K562 (cell line): ENCODE measurements at regions not wholly inside any gene's neighbourhood (a gene's known extent, or its start where the extent isn't known, plus 50 kb on each side); places are given as distances from the start of the nearest gene placed in this dataset.

Experiments used
- CHD7 ChIP-seq: fragments of 200-600 bp; sonication (generic); IDR thresholded peaks from one replicate; pipeline ENCODE4 v1.6.1; 2012; ENCODE audit warnings: mild to moderate bottlenecking, low read depth, low read length, inconsistent platforms
- GABPB1 ChIP-seq: sonication (generic); formaldehyde crosslinking; IDR thresholded peaks from 2 replicates; pipeline ENCODE4 v1.8.0; 2022; ENCODE audit warnings: mild to moderate bottlenecking, missing genetic modification reagents
- NFE2L1 ChIP-seq: fragments of 450-650 bp; IDR thresholded peaks from 2 replicates; pipeline ENCODE4 v1.6.1; 2016; ENCODE audit warnings: missing genetic modification characterization, low read depth, mild to moderate bottlenecking, missing compliant biosample characterization, moderate library complexity, borderline replicate concordance
- TBP ChIP-seq: optimal IDR thresholded peaks from 2 replicates; pipeline ENCODE3; 2011; ENCODE audit warnings: low read depth, low read length, improper control_type of control experiment
- TF ChIP-seq, protein P1 (sequence below): fragments of 450-650 bp; formaldehyde crosslinking; IDR thresholded peaks from 2 replicates; pipeline ENCODE4 v1.4.0; 2020; ENCODE audit warnings: mild to moderate bottlenecking, moderate library complexity

DNA sequence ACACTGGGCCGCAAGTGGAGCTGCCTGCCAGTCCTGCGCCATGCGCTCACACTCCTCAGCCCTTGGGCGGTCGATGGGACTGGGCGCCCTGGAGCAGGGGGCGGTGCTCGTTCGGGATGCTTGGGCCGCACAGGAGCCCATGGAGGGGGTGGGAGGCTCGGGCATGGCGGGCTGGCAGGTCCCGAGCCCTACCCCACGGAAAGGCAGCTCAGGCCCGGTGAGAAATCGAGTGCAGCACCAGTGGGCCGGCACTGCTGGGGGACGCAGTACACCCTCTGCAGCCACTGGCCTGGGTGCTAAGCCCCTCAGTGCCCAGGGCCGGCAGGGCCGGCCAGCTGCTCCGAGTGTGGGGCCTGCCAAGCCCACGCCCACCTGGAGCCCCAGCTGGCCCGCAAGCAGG is 328.7 kb upstream of the LRRC4C start (continued):
- no peak for TF ChIP-seq CHD7
- TF ChIP-seq, protein P1, sequence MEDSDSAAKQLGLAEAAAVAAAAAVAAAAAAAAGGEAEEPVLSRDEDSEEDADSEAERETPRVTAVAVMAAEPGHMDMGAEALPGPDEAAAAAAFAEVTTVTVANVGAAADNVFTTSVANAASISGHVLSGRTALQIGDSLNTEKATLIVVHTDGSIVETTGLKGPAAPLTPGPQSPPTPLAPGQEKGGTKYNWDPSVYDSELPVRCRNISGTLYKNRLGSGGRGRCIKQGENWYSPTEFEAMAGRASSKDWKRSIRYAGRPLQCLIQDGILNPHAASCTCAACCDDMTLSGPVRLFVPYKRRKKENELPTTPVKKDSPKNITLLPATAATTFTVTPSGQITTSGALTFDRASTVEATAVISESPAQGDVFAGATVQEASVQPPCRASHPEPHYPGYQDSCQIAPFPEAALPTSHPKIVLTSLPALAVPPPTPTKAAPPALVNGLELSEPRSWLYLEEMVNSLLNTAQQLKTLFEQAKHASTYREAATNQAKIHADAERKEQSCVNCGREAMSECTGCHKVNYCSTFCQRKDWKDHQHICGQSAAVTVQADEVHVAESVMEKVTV = no peak
- no peak for TF ChIP-seq TBP
- no peak for TF ChIP-seq GABPB1 (CRISPR knock-in tag)
- TF ChIP-seq NFE2L1 = no peak
